GM23338 (cell line): ENCODE measurements at regions not wholly inside any gene's neighbourhood (a gene's known extent, or its start where the extent isn't known, plus 50 kb on each side); places are given as distances from the start of the nearest gene placed in this dataset.
"Not testable (repeated sequence)": the region's sequence is repeated elsewhere in the genome, so short reads cannot be mapped to it uniquely, and the experiment has no call there.

Experiments
- ATAC-seq: fragments of 200-7000 bp; cut with Tn5 transposase; 3 replicates; pipeline ENCODE4 v1.9.1; 2020
- DNase-seq: peaks from one replicate; pipeline ENCODE4 v3.0.0-alpha.2; 2015; ENCODE audit warnings: low spot score
- H2AFZ ChIP-seq: fragments of 200-600 bp; sonication (generic); 2 replicates; pipeline ENCODE4 v1.8.0; 2016; ENCODE audit warnings: antibody characterized with exemption, mild to moderate bottlenecking, moderate library complexity
- H3F3A ChIP-seq: fragments of 200-600 bp; sonication (generic); replicated peaks from 2 replicates; pipeline ENCODE4 v1.8.0; 2017; ENCODE audit warnings: antibody characterized with exemption, mixed run types, low read depth
- H3K27ac ChIP-seq: fragments of 200-600 bp; sonication (generic); 2 replicates; pipeline ENCODE4 v1.6.1; 2016; ENCODE audit warnings: low read depth
- H3K27me3 ChIP-seq: fragments of 200-600 bp; sonication (generic); 2 replicates; pipeline ENCODE4 v1.8.0; 2016; ENCODE audit warnings: mild to moderate bottlenecking, mixed run types, moderate library complexity; ENCODE audit not compliant: insufficient read depth
- H3K36me3 ChIP-seq: fragments of 200-600 bp; sonication (generic); 2 replicates; pipeline ENCODE4 v1.8.0; 2016; ENCODE audit warnings: mild to moderate bottlenecking; ENCODE audit not compliant: insufficient read depth
- H3K4me1 ChIP-seq: fragments of 200-600 bp; sonication (generic); 2 replicates; pipeline ENCODE4 v1.8.0; 2016; ENCODE audit warnings: mild to moderate bottlenecking, moderate library complexity; ENCODE audit not compliant: insufficient read depth
- H3K4me2 ChIP-seq: fragments of 200-600 bp; sonication (generic); 2 replicates; pipeline ENCODE4 v1.7.1; 2017; ENCODE audit warnings: mixed run types
- H3K4me3 ChIP-seq: fragments of 200-600 bp; sonication (generic); 2 replicates; pipeline ENCODE4 v1.6.1; 2016; ENCODE audit warnings: mixed run types
- H3K79me2 ChIP-seq: fragments of 200-600 bp; sonication (generic); replicated peaks from 2 replicates; pipeline ENCODE4 v1.8.0; 2017; ENCODE audit warnings: mild to moderate bottlenecking; ENCODE audit not compliant: insufficient read depth
- H3K9me2 ChIP-seq: fragments of 200-600 bp; sonication (generic); 2 replicates; pipeline ENCODE4 v1.8.0; 2017; ENCODE audit not compliant: insufficient read depth
- H4K20me1 ChIP-seq: fragments of 200-600 bp; sonication (generic); replicated peaks from 2 replicates; pipeline ENCODE4 v1.8.0; 2017; ENCODE audit warnings: mild to moderate bottlenecking; ENCODE audit not compliant: insufficient read depth
- H3K27ac Mint-ChIP-seq: 2 replicates; pipeline ENCODE4 v1.8.0; 2020; ENCODE audit warnings: inconsistent platforms, mild to moderate bottlenecking, moderate library complexity, mixed read lengths
- H3K27me3 Mint-ChIP-seq: 3 replicates; pipeline ENCODE4 v1.8.0; 2022; ENCODE audit warnings: low read depth, mild to moderate bottlenecking, moderate library complexity, mixed read lengths, inconsistent platforms; ENCODE audit not compliant: insufficient read depth, poor library complexity
- H3K36me3 Mint-ChIP-seq: 3 replicates; pipeline ENCODE4 v1.8.0; 2021; ENCODE audit warnings: low read depth, mild to moderate bottlenecking, inconsistent platforms, moderate library complexity, mixed read lengths
- H3K4me1 Mint-ChIP-seq: 3 replicates; pipeline ENCODE4 v1.8.0; 2020; ENCODE audit warnings: mild to moderate bottlenecking, inconsistent platforms, mixed read lengths
- H3K4me3 Mint-ChIP-seq: 3 replicates; pipeline ENCODE4 v1.8.0; 2021; ENCODE audit warnings: moderate library complexity, mild to moderate bottlenecking, inconsistent platforms, mixed read lengths
- H3K9me3 Mint-ChIP-seq: 3 replicates; pipeline ENCODE4 v1.8.0; 2020; ENCODE audit warnings: moderate library complexity, mild to moderate bottlenecking, inconsistent platforms, mixed read lengths
- CREB1 ChIP-seq: fragments of 250-450 bp; sonication (Bioruptor Pico); IDR thresholded peaks from 2 replicates; pipeline ENCODE4 v1.5.0; 2020; ENCODE audit warnings: low read depth, mild to moderate bottlenecking, moderate library complexity
- EZH2phosphoT487 ChIP-seq: fragments of 200-600 bp; sonication (generic); IDR thresholded peaks from one replicate; pipeline ENCODE4 v1.8.1; 2018; ENCODE audit warnings: antibody characterized with exemption; ENCODE audit not compliant: unreplicated experiment
- NANOG ChIP-seq: IDR thresholded peaks from 2 replicates; pipeline ENCODE4 v1.6.1; 2016; ENCODE audit warnings: antibody characterized with exemption, borderline replicate concordance
- ZNF114 ChIP-seq: fragments of 250-450 bp; sonication (Bioruptor Pico); IDR thresholded peaks from 2 replicates; pipeline ENCODE4 v1.5.0; 2020; ENCODE audit warnings: mild to moderate bottlenecking, moderate library complexity
- ZNF331 ChIP-seq: fragments of 250-450 bp; sonication (Bioruptor Pico); IDR thresholded peaks from 2 replicates; pipeline ENCODE4 v1.5.0; 2020; ENCODE audit warnings: low read depth, mild to moderate bottlenecking, moderate library complexity
- TF ChIP-seq, protein P1 (sequence below): IDR thresholded peaks from one replicate; pipeline ENCODE4 v1.6.1; 2018; ENCODE audit warnings: antibody characterized with exemption; ENCODE audit not compliant: unreplicated experiment

DNA sequence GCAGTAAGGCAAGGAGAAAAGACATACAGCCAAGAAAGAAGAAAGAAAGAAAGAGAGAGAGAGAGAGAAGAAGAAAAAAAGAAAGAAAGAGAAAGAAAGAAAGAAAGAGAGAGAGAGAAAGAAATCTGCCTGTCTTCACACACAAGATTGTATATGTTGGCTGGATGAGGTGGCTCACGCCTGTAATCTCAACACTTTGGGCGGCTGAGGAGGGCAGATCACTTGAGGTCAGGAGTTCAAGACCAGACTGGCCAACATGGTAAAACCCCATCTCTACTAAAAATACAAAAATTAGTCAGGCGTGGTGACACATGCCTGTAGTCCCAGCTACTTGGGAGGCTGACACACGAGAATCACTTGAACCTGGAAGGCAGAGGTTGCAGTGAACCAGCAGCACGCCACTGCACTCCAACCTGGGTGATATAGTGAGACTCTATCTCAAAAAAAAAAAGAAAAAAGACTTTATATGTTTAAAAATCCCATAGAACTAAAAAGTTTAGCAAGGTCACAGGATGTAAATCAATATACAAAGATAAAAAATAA is 89.0 kb downstream of the C9orf50 start:
- not testable (repeated sequence) for H3K36me3 Mint-ChIP-seq, H3K4me2 ChIP-seq, H3K27ac Mint-ChIP-seq, H3F3A ChIP-seq, H4K20me1 ChIP-seq, H3K4me1 Mint-ChIP-seq, H3K27me3 ChIP-seq, DNase-seq, H3K36me3 ChIP-seq, H3K79me2 ChIP-seq, H3K4me3 Mint-ChIP-seq, ATAC-seq, H3K4me1 ChIP-seq, H3K27ac ChIP-seq, H3K9me2 ChIP-seq, H2AFZ ChIP-seq, H3K4me3 ChIP-seq
- H3K9me3 Mint-ChIP-seq: peaks cover 18% of the 10 kb centered on the region
- peaks cover 12% of the 10 kb centered on the region for H3K27me3 Mint-ChIP-seq

DNA sequence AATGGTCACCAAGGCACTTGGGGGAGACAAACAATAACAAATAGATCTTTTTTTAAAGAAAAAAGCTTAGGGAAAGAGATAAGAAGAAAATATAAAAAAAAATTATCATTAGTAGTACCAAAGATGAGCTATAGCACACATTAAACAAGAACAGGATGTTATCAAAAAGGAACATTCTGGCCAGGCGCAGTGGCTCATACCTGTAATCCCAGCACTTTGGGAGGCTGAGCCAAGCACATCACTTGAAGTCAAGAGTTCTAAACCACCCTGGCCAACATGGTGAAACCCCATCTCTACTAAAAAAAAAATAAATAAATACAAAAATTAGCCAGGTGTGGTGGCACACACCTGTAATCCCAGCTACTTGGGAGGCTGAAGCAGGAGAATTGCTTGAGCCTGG is 92.9 kb downstream of the C9orf50 start:
- Mint-ChIP-seq H3K4me1 (peaks cover 15% of the 10 kb centered on the region), H3K27me3 (peaks cover 21% of the 10 kb centered on the region), H3K9me3 (peaks cover 27% of the 10 kb centered on the region)

DNA sequence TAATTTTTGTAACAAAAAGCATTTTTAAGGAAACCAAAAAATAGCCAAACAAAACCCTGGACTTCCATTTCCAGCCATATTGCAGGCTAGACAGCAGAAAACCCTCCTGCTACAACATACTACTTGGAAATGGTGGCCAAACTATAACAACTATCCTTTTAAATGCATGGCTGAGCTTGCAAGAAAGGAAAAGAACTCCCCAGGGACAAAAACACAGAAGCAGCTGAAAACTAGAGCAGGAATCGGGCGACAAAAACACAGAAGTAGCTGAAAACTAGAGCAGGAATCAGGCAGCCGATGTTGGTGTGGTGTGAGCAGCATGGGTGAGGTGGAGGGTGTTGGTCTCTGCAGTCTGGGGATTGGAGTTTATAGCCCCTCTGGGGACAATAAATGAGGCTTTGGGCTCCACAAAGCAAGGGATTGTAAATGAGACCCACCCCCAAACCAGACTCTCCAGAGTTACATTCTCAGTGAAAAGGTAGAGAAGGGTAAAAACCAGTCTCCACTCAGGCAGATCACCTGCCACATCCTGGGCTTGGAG is 95.2 kb downstream of the C9orf50 start:
- Histone ChIP-seq H4K20me1 (no peaks in the 10 kb centered on the region), H3K4me1 (no peaks in the 10 kb centered on the region; the same call in 1 of the 2 replicates), H3F3A (no peaks in the 10 kb centered on the region), H3K27ac (no peak overlapping the region), H3K9me2 (no peaks in the 10 kb centered on the region), H3K4me3 (no peak overlapping the region), H3K79me2 (no peaks in the 10 kb centered on the region), H3K36me3 (no peaks in the 10 kb centered on the region), H3K27me3 (no peaks in the 10 kb centered on the region), H3K4me2 (no peak overlapping the region), H2AFZ (no peak overlapping the region)
- no peak for TF ChIP-seq EZH2phosphoT487
- TF ChIP-seq NANOG: no peak
- peaks cover 27% of the 10 kb centered on the region for H3K9me3 Mint-ChIP-seq
- no peak overlapping the region for H3K4me3 Mint-ChIP-seq
- H3K36me3 Mint-ChIP-seq: peaks cover 6% of the 10 kb centered on the region
- ATAC-seq (no peak), DNase-seq (no peak)
- peaks cover 24% of the 10 kb centered on the region for H3K27me3 Mint-ChIP-seq
- no peak overlapping the region for H3K27ac Mint-ChIP-seq
- peaks cover 19% of the 10 kb centered on the region for H3K4me1 Mint-ChIP-seq

More for the DNA sequence above, 92.9 kb downstream of the C9orf50 start:
- H3K4me3 ChIP-seq, H3K27ac ChIP-seq, H3K4me2 ChIP-seq, H4K20me1 ChIP-seq, H3K9me2 ChIP-seq, H3K79me2 ChIP-seq, H3K4me1 ChIP-seq, H3K27ac Mint-ChIP-seq, H3K36me3 Mint-ChIP-seq, DNase-seq, H3K27me3 ChIP-seq, H3K4me3 Mint-ChIP-seq, H2AFZ ChIP-seq, H3K36me3 ChIP-seq, ATAC-seq, H3F3A ChIP-seq: not testable (repeated sequence)

DNA sequence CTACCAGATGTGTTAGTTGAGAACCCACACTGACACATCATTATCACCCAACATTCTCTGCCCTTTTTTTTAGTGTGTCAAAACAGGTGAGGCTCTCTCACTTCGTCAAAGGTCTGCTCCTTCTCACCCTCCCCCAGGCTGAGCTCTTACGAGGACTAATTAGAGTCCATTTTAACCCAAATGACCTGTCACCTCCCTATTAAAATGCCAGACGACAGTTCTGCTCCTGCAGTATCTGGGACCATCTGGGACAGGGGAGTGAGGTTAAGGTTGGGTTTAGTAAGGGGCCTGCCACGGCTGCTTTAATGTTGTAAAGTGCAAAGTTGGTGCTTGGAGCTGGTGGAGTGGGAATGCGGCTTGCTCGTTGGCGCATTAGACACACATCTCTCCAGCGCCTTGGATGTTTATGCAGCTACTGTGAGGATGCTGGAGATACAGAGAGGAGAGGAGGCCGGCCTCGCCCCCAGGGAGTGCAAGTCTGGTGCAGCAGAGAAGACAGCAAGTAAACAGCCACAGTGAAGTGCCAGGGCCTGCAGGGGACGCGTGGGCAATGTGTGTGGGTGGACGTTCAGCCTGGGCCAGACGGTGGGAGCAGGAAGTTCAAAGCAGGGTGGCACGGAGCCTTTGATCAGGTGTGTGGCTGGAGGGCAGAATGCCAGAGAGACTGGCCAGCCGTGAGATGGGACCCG is 96.2 kb downstream of the C9orf50 start:
- peaks cover 4% of the 10 kb centered on the region for H3K36me3 Mint-ChIP-seq
- H3K79me2 ChIP-seq: no peaks in the 10 kb centered on the region
- H3K9me2 ChIP-seq: no peaks in the 10 kb centered on the region
- no peak for ATAC-seq
- H3K36me3 ChIP-seq: no peaks in the 10 kb centered on the region
- no peak overlapping the region for H3K4me3 Mint-ChIP-seq
- no peak overlapping the region for H3K4me2 ChIP-seq
- peaks cover 18% of the 10 kb centered on the region for H3K27me3 Mint-ChIP-seq
- no peak overlapping the region for H3K27ac ChIP-seq
- no peaks in the 10 kb centered on the region for H3F3A ChIP-seq
- no peak overlapping the region for H3K27ac Mint-ChIP-seq
- H3K4me3 ChIP-seq: no peak overlapping the region
- no peak for DNase-seq
- peaks cover 23% of the 10 kb centered on the region for H3K4me1 Mint-ChIP-seq
- no peaks in the 10 kb centered on the region; the same call in 1 of the 2 replicates for H3K4me1 ChIP-seq
- peak overlapping the region; percentile 15; the same call in 1 of the 2 replicates for H2AFZ ChIP-seq
- H3K9me3 Mint-ChIP-seq: peaks cover 22% of the 10 kb centered on the region
- no peaks in the 10 kb centered on the region for H3K27me3 ChIP-seq
- H4K20me1 ChIP-seq: no peaks in the 10 kb centered on the region
- TF ChIP-seq ZNF331 (CRISPR knock-in tag) (no peak), CREB1 (CRISPR knock-in tag) (no peak), ZNF114 (CRISPR knock-in tag) (no peak)
- TF ChIP-seq, protein P1, sequence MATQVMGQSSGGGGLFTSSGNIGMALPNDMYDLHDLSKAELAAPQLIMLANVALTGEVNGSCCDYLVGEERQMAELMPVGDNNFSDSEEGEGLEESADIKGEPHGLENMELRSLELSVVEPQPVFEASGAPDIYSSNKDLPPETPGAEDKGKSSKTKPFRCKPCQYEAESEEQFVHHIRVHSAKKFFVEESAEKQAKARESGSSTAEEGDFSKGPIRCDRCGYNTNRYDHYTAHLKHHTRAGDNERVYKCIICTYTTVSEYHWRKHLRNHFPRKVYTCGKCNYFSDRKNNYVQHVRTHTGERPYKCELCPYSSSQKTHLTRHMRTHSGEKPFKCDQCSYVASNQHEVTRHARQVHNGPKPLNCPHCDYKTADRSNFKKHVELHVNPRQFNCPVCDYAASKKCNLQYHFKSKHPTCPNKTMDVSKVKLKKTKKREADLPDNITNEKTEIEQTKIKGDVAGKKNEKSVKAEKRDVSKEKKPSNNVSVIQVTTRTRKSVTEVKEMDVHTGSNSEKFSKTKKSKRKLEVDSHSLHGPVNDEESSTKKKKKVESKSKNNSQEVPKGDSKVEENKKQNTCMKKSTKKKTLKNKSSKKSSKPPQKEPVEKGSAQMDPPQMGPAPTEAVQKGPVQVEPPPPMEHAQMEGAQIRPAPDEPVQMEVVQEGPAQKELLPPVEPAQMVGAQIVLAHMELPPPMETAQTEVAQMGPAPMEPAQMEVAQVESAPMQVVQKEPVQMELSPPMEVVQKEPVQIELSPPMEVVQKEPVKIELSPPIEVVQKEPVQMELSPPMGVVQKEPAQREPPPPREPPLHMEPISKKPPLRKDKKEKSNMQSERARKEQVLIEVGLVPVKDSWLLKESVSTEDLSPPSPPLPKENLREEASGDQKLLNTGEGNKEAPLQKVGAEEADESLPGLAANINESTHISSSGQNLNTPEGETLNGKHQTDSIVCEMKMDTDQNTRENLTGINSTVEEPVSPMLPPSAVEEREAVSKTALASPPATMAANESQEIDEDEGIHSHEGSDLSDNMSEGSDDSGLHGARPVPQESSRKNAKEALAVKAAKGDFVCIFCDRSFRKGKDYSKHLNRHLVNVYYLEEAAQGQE: no peak
